ENCODE measurements at regions not wholly inside any gene's neighbourhood (a gene's known extent, or its start where the extent isn't known, plus 50 kb on each side); places are given as distances from the start of the nearest gene placed in this dataset.

- Histone ChIP-seq H2BK20ac (ENCODE audit: low read depth, low read length, poor library complexity, severe bottlenecking) (no peak overlapping the region), H3K14ac (ENCODE audit: insufficient read depth, low read length) (no peak overlapping the region), H2BK15ac (ENCODE audit: low read depth, low read length) (no peak overlapping the region), H3K9ac (ENCODE audit: extremely low read depth, insufficient read length, low read length) (no peak overlapping the region), H3K4ac (ENCODE audit: low read depth, low read length) (no peak overlapping the region), H3K56ac (ENCODE audit: insufficient read length, low read depth, low read length) (no peak overlapping the region), H3K9me3 (ENCODE audit: control insufficient read depth, low read depth, low read length) (peaks cover 15% of the 10 kb centered on the region), H4K91ac (ENCODE audit: insufficient read length, low read depth, low read length) (no peak overlapping the region), H3K4me1 (ENCODE audit: insufficient read depth, low read length) (no peaks in the 10 kb centered on the region), H3K23ac (ENCODE audit: insufficient read length, low read depth, low read length) (no peak overlapping the region), H3K27ac (ENCODE audit: insufficient read length, low read depth, low read length) (no peak overlapping the region), H3K27me3 (ENCODE audit: insufficient read depth, low read length) (no peaks in the 10 kb centered on the region), H3K23me2 (ENCODE audit: insufficient read length, low read depth, low read length, poor library complexity, severe bottlenecking) (no peaks in the 10 kb centered on the region), H3K18ac (ENCODE audit: insufficient read length, low read depth, low read length) (no peak overlapping the region), H2BK120ac (ENCODE audit: low read depth, low read length, poor library complexity, severe bottlenecking) (no peak overlapping the region), H3T11ph (ENCODE audit: low read length) (no peak overlapping the region), H3K4me2 (ENCODE audit: insufficient read depth, insufficient read length, low read length) (no peak overlapping the region), H2BK5ac (ENCODE audit: insufficient read length, low read length) (no peak overlapping the region), H3K79me1 (ENCODE audit: insufficient read depth, low read depth, low read length, poor library complexity, severe bottlenecking) (no peaks in the 10 kb centered on the region), H3K79me2 (ENCODE audit: insufficient read depth, low read length) (no peaks in the 10 kb centered on the region), H4K5ac (ENCODE audit: insufficient read length, low read depth, low read length) (no peak overlapping the region), H2AK5ac (ENCODE audit: insufficient read length, low read length) (no peak overlapping the region), H2AFZ (ENCODE audit: low read length) (no peak overlapping the region), H4K20me1 (ENCODE audit: control insufficient read depth, insufficient read depth, insufficient read length) (no peaks in the 10 kb centered on the region), H2BK12ac (ENCODE audit: insufficient read length, low read depth, low read length) (no peak overlapping the region), H4K8ac (replicated peaks; ENCODE audit: insufficient read length, low read depth, low read length) (no peak overlapping the region)
- no peak for TF ChIP-seq CTCF (conservative IDR thresholded peaks at IDR 0.05)
- H3K27me3 Mint-ChIP-seq (ENCODE audit: low read depth) = no peaks in the 10 kb centered on the region
- peaks cover 0 to 2% (median 0%) of the 10 kb centered on the region in 3 experiments; a peak in 3 of 7 replicates for H3K36me3 Mint-ChIP-seq (ENCODE audit: insufficient read depth in 1 of 3, low read depth in 3 of 3)
- peaks cover 63% of the 10 kb centered on the region in 2 experiments for H3K9me3 Mint-ChIP-seq
- no peak for DNase-seq
- H3K4me3 Mint-ChIP-seq = no peak overlapping the region
- no peak overlapping the region for H3K27ac Mint-ChIP-seq
- no CpG with 5 or more reads among the region's 4 CpGs for WGBS (ENCODE audit: extremely low coverage, insufficient read length, low lambda C conversion rate)
- H3K4me1 Mint-ChIP-seq = peaks cover 8 to 9% of the 10 kb centered on the region in 2 experiments
Observed at GRCh38 chrX:155679715-155680114, 67.0 kb upstream of the TMLHE start.

Measured in H9 (cell line).